ENCODE measurements at regions not wholly inside any gene's neighbourhood (a gene's known extent, or its start where the extent isn't known, plus 50 kb on each side); places are given as distances from the start of the nearest gene placed in this dataset.

DNA sequence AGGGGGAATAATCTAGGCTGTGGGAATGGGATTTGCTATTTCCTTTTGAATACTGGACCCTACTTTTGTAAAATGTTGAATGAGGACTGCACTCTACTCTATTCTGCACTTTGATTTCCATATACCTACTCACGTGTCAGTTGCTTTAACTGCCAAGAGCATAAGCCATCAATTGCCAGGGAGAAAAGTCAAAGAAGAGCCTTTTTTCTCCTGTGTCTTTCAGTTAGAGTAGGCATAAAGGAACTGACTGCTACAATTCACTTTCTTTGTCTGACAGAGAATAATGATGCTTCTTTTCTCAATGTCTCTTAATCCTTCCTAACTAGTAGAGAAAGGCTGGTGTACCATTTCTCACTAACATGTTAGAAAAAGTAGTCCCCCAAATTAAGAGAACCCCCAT lies 231.6 kb downstream of the ELAVL2 start:
- TF ChIP-seq EZH2 (IDR thresholded peaks at IDR 0.05; ENCODE audit: low read length), result no peak
- no peak for TF ChIP-seq CTCF (optimal IDR thresholded peaks at IDR 0.05 in 1 of 3, IDR thresholded peaks at IDR 0.05 in 1 of 3, conservative IDR thresholded peaks at IDR 0.05 in 1 of 3; ENCODE audit: extremely low read depth in 1 of 3, insufficient read depth in 2 of 3, low read length in 3 of 3)
